ENCODE measurements at regions not wholly inside any gene's neighbourhood (a gene's known extent, or its start where the extent isn't known, plus 50 kb on each side); places are given as distances from the start of the nearest gene placed in this dataset.

- ATAC-seq (ENCODE audit: low FRiP score) = peak; percentile 33
- WGBS, 2 donors = 97% methylated on average over 17 of the region's 17 CpGs
Observed at GRCh38 chr4:125707397-125707796, 392.6 kb downstream of the FAT4 start.

DNA sequence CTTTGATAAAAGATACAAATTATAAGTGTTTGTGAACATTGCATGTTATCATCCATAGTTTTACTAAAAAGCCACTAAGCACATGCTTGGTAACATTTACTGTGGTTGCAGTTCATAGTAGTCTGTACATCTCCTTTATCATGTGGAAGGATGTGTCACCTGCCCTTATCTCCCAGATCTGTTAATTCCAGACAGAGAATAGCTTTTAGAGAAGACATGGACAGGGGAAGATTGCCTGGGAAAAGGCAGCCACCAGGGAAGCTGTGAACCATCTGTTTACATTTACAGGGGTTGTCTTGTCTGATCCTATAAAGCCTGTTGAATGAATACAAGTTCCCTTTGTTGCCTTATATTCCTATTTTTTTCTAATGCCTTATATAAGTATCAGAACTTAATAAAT lies 396.0 kb downstream of the FAT4 start:
- no peaks in the 10 kb centered on the region for H3K9me3 ChIP-seq (ENCODE audit: control insufficient read depth, low read length)
- H3K27me3 ChIP-seq (ENCODE audit: control insufficient read depth in 1 of 2, insufficient read depth in 2 of 2, low read length in 1 of 2) = no peaks in the 10 kb centered on the region
- no peaks in the 10 kb centered on the region for H3K4me1 ChIP-seq (ENCODE audit: control insufficient read depth in 1 of 2, insufficient read depth in 2 of 2, low read length in 2 of 2)
- intact Hi-C loops (cut with DNase I) = no loop called here
- no peaks in the 10 kb centered on the region for H3K36me3 ChIP-seq (ENCODE audit: control insufficient read depth in 1 of 2, insufficient read depth in 2 of 2, low read length in 1 of 2)
- H3K27ac ChIP-seq (ENCODE audit: low read depth in 1 of 2, low read length in 2 of 2) = no peak overlapping the region
- no peak for ATAC-seq (ENCODE audit: low FRiP score)
- DNase-seq = no peak
- no peak overlapping the region for H3K4me3 ChIP-seq (ENCODE audit: low read length in 2 of 2)

More at GRCh38 chr4:125707397-125707796, 392.6 kb downstream of the FAT4 start:
- Histone ChIP-seq H3K4me1 (ENCODE audit: control insufficient read depth in 1 of 2, insufficient read depth in 2 of 2, low read length in 2 of 2) (peaks cover 0 to 1% of the 10 kb centered on the region in 2 donors), H3K4me3 (ENCODE audit: low read length in 2 of 2) (no peak overlapping the region), H3K27me3 (ENCODE audit: control insufficient read depth in 1 of 2, insufficient read depth in 2 of 2, low read length in 1 of 2) (no peaks in the 10 kb centered on the region), H3K36me3 (ENCODE audit: control insufficient read depth in 1 of 2, insufficient read depth in 2 of 2, low read length in 1 of 2) (no peaks in the 10 kb centered on the region), H3K9me3 (ENCODE audit: control insufficient read depth, low read length) (no peaks in the 10 kb centered on the region), H3K27ac (ENCODE audit: low read depth in 1 of 2, low read length in 2 of 2) (no peak overlapping the region)
- no peak for DNase-seq
- intact Hi-C loops (cut with DNase I) = no loop called here

GRCh38 chr4:125714049-125714448 lies 399.3 kb downstream of the FAT4 start:
- H3K9me3 ChIP-seq (ENCODE audit: control insufficient read depth, low read length) = no peaks in the 10 kb centered on the region
- no peak overlapping the region for H3K4me3 ChIP-seq (ENCODE audit: low read length in 2 of 2)
- no peaks in the 10 kb centered on the region for H3K27me3 ChIP-seq (ENCODE audit: control insufficient read depth in 1 of 2, insufficient read depth in 2 of 2, low read length in 1 of 2)
- intact Hi-C loops (cut with DNase I) = no loop called here
- 88 to 98% methylated on average over 3 of the region's 3 CpGs for WGBS, 2 donors
- ATAC-seq (ENCODE audit: low FRiP score) (no peak), DNase-seq (no peak)
- H3K4me1 ChIP-seq (ENCODE audit: control insufficient read depth in 1 of 2, insufficient read depth in 2 of 2, low read length in 2 of 2) = no peaks in the 10 kb centered on the region
- H3K36me3 ChIP-seq (ENCODE audit: control insufficient read depth in 1 of 2, insufficient read depth in 2 of 2, low read length in 1 of 2) = no peaks in the 10 kb centered on the region
- no peak overlapping the region for H3K27ac ChIP-seq (ENCODE audit: low read depth in 1 of 2, low read length in 2 of 2)

DNA sequence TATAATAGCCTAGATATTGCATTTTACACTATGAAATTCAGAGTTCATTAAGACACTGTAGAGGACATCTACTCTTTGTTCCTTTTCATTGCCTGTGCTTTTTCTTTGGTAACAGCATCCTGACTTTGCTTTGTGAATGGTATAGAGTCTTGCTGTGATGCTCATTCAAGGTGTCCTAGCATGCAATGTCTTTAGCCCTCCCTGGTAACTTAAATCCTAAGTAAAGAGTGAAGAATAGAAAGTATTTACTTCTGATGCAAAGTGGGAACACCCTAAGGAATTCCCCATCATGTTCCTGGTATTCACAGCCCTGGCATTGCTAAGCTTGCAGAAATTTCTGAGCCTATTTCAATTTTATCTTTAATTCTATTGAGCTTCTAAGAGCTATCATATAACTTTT lies 400.1 kb downstream of the FAT4 start:
- Histone ChIP-seq H3K27ac (ENCODE audit: low read depth in 1 of 2, low read length in 2 of 2) (no peak overlapping the region), H3K36me3 (ENCODE audit: control insufficient read depth in 1 of 2, insufficient read depth in 2 of 2, low read length in 1 of 2) (no peaks in the 10 kb centered on the region), H3K4me3 (ENCODE audit: low read length in 2 of 2) (no peak overlapping the region), H3K4me1 (ENCODE audit: control insufficient read depth in 1 of 2, insufficient read depth in 2 of 2, low read length in 2 of 2) (no peaks in the 10 kb centered on the region), H3K9me3 (ENCODE audit: control insufficient read depth, low read length) (no peaks in the 10 kb centered on the region), H3K27me3 (ENCODE audit: control insufficient read depth in 1 of 2, insufficient read depth in 2 of 2, low read length in 1 of 2) (no peaks in the 10 kb centered on the region)
- intact Hi-C loops (cut with DNase I) = no loop called here
- ATAC-seq (ENCODE audit: low FRiP score) (no peak), DNase-seq (no peak)

- Histone ChIP-seq H3K36me3 (ENCODE audit: control insufficient read depth in 1 of 2, insufficient read depth in 2 of 2, low read length in 1 of 2) (no peaks in the 10 kb centered on the region), H3K9me3 (ENCODE audit: control insufficient read depth, low read length) (no peaks in the 10 kb centered on the region), H3K27ac (ENCODE audit: low read depth in 1 of 2, low read length in 2 of 2) (no peak overlapping the region), H3K27me3 (ENCODE audit: control insufficient read depth in 1 of 2, insufficient read depth in 2 of 2, low read length in 1 of 2) (no peaks in the 10 kb centered on the region), H3K4me1 (ENCODE audit: control insufficient read depth in 1 of 2, insufficient read depth in 2 of 2, low read length in 2 of 2) (no peaks in the 10 kb centered on the region), H3K4me3 (ENCODE audit: low read length in 2 of 2) (no peak overlapping the region)
- DNase-seq (no peak), ATAC-seq (ENCODE audit: low FRiP score) (no peak)
- intact Hi-C loops (cut with DNase I) = no loop called here
- 90 to 91% methylated on average over 2 of the region's 2 CpGs for WGBS, 2 donors
Observed at GRCh38 chr4:125719987-125720386, 405.2 kb downstream of the FAT4 start.

GRCh38 chr4:125722009-125722408 lies 407.3 kb downstream of the FAT4 start:
- ATAC-seq (ENCODE audit: low FRiP score) (no peak), DNase-seq (no peak)
- intact Hi-C loops (cut with DNase I) = no loop called here
- Histone ChIP-seq H3K36me3 (ENCODE audit: control insufficient read depth in 1 of 2, insufficient read depth in 2 of 2, low read length in 1 of 2) (no peaks in the 10 kb centered on the region), H3K4me1 (ENCODE audit: control insufficient read depth in 1 of 2, insufficient read depth in 2 of 2, low read length in 2 of 2) (no peaks in the 10 kb centered on the region), H3K27me3 (ENCODE audit: control insufficient read depth in 1 of 2, insufficient read depth in 2 of 2, low read length in 1 of 2) (no peaks in the 10 kb centered on the region), H3K27ac (ENCODE audit: low read depth in 1 of 2, low read length in 2 of 2) (no peak overlapping the region), H3K4me3 (ENCODE audit: low read length in 2 of 2) (no peak overlapping the region), H3K9me3 (ENCODE audit: control insufficient read depth, low read length) (no peaks in the 10 kb centered on the region)
- 96 to 97% methylated on average over 2 of the region's 2 CpGs for WGBS, 2 donors

DNA sequence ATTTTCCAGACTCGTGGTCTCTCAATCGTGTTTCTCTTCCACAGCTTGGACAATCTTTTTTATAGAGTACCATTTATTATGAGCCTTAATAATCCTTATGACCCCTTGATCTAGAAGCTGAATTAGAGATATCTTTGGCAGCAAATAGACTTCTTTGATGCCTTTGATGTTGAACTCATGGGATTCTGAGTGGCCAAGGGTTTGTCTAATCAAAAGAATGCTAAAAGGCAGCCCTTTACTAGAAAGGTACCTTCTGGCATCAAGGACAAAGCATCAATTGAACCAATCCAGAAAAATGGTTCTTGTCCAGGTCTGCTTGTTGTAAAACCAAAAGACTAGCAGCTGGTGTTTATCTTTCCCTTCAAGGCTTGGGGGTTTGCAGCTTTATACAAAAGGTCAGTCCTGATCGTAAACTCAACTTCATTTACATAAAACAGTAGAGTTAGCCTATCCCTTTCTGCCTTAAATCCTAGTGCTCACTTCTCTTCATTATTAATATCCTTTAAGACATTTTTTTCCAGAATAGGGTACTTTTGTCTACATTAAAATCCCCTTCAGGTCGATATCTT lies 411.3 kb downstream of the FAT4 start:
- no peak for ATAC-seq (ENCODE audit: low FRiP score)
- no peaks in the 10 kb centered on the region for H3K36me3 ChIP-seq (ENCODE audit: control insufficient read depth in 1 of 2, insufficient read depth in 2 of 2, low read length in 1 of 2)
- no peak overlapping the region for H3K4me3 ChIP-seq (ENCODE audit: low read length in 2 of 2)
- H3K27ac ChIP-seq (ENCODE audit: low read depth in 1 of 2, low read length in 2 of 2) = no peak overlapping the region
- H3K4me1 ChIP-seq (ENCODE audit: control insufficient read depth in 1 of 2, insufficient read depth in 2 of 2, low read length in 2 of 2) = no peaks in the 10 kb centered on the region
- no peaks in the 10 kb centered on the region for H3K27me3 ChIP-seq (ENCODE audit: control insufficient read depth in 1 of 2, insufficient read depth in 2 of 2, low read length in 1 of 2)
- H3K9me3 ChIP-seq (ENCODE audit: control insufficient read depth, low read length) = no peaks in the 10 kb centered on the region
- intact Hi-C loops (cut with DNase I) = no loop called here
- WGBS, 2 donors = 83 to 84% methylated on average over 4 of the region's 4 CpGs
- no peak for DNase-seq

DNA sequence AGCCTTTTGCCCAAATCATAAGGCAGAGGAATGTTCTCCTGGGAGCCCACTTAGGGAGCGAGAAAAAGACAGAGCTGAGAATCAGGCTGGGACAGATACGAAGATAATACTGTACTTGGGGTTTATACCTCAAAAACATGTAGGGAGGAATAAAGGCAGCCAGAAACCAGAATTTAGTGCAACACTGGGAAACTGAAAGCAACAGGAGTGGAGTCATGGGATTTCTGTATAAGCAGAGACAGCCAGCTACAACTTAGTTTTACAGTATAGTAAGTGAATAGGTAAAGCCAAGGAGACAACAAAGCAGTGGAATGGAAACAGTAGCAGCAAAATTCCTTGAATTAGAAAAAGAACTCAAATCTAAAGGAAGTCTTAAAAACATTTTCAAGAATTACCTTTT lies 413.2 kb downstream of the FAT4 start:
- Histone ChIP-seq H3K27ac (ENCODE audit: low read depth in 1 of 2, low read length in 2 of 2) (no peak overlapping the region), H3K4me1 (ENCODE audit: control insufficient read depth in 1 of 2, insufficient read depth in 2 of 2, low read length in 2 of 2) (no peaks in the 10 kb centered on the region), H3K36me3 (ENCODE audit: control insufficient read depth in 1 of 2, insufficient read depth in 2 of 2, low read length in 1 of 2) (no peaks in the 10 kb centered on the region), H3K4me3 (ENCODE audit: low read length in 2 of 2) (no peak overlapping the region), H3K27me3 (ENCODE audit: control insufficient read depth in 1 of 2, insufficient read depth in 2 of 2, low read length in 1 of 2) (no peaks in the 10 kb centered on the region), H3K9me3 (ENCODE audit: control insufficient read depth, low read length) (no peaks in the 10 kb centered on the region)
- no peak for ATAC-seq (ENCODE audit: low FRiP score)
- 97% methylated on average over 2 of the region's 2 CpGs for WGBS, 2 donors
- intact Hi-C loops (cut with DNase I) = no loop called here
- DNase-seq = no peak

DNA sequence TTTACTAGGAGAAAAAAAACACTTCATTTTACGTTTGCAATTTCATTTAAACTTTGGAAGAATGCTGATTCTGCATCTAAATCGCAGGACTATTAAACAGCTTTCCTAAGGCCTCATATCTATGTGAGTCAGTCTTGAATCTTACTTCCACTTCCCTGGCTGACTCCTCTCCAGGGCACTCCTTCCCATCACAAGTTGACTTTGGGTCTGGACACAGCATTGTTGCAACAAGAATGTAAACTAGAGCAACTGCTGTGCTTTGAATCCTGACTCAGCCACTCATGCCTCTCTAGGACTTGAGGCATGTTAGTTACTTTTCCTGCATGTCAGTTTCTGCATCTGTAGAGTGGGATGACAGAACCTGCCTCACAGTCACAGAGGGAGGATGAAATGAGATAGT lies 413.8 kb downstream of the FAT4 start:
- Histone ChIP-seq H3K27me3 (ENCODE audit: control insufficient read depth in 1 of 2, insufficient read depth in 2 of 2, low read length in 1 of 2) (no peaks in the 10 kb centered on the region), H3K4me1 (ENCODE audit: control insufficient read depth in 1 of 2, insufficient read depth in 2 of 2, low read length in 2 of 2) (no peaks in the 10 kb centered on the region), H3K4me3 (ENCODE audit: low read length in 2 of 2) (no peak overlapping the region), H3K9me3 (ENCODE audit: control insufficient read depth, low read length) (no peaks in the 10 kb centered on the region), H3K27ac (ENCODE audit: low read depth in 1 of 2, low read length in 2 of 2) (no peak overlapping the region), H3K36me3 (ENCODE audit: control insufficient read depth in 1 of 2, insufficient read depth in 2 of 2, low read length in 1 of 2) (no peaks in the 10 kb centered on the region)
- no peak for DNase-seq
- 67 to 71% methylated on average over 2 of the region's 2 CpGs for WGBS, 2 donors
- intact Hi-C loops (cut with DNase I) = no loop called here
- peak; percentile 41 for ATAC-seq (ENCODE audit: low FRiP score)
